ENCODE measurements at regions not wholly inside any gene's neighbourhood (a gene's known extent, or its start where the extent isn't known, plus 50 kb on each side); places are given as distances from the start of the nearest gene placed in this dataset.

- no peak overlapping the region for H3K4me3 ChIP-seq
- no peaks in the 10 kb centered on the region for H3K9me3 ChIP-seq
- 61 to 70% methylated on average over 4 of the region's 4 CpGs for WGBS, 2 donors
- H3K36me3 ChIP-seq = no peaks in the 10 kb centered on the region
- intact Hi-C loops (cut with DNase I) = no loop called here
- no peaks in the 10 kb centered on the region for H3K27me3 ChIP-seq
- no peak for DNase-seq
- no peak overlapping the region for H3K27ac ChIP-seq
- TF ChIP-seq EP300 (IDR thresholded peaks at IDR 0.05) (no peak), CTCF (IDR thresholded peaks at IDR 0.05) (peak in 3 of 4 experiments; percentile 7 to 18 (median 12)), POLR2AphosphoS5 (IDR thresholded peaks at IDR 0.05) (no peak), POLR2A (IDR thresholded peaks at IDR 0.05) (no peak)
- peaks cover 0 to 8% (median 0%) of the 10 kb centered on the region in 4 donors for H3K4me1 ChIP-seq
Observed at GRCh38 chr3:152183473-152183872, 85.3 kb upstream of the MBNL1 start.

GRCh38 chr3:152184971-152185686 lies 83.6 kb upstream of the MBNL1 start:
- TF ChIP-seq POLR2AphosphoS5 (IDR thresholded peaks at IDR 0.05) (no peak), CTCF (IDR thresholded peaks at IDR 0.05) (no peak), EP300 (IDR thresholded peaks at IDR 0.05) (no peak), POLR2A (IDR thresholded peaks at IDR 0.05) (no peak)
- H3K4me1 ChIP-seq = peaks cover 0 to 8% (median 0%) of the 10 kb centered on the region in 4 donors
- H3K27ac ChIP-seq = no peak overlapping the region
- intact Hi-C loops (cut with DNase I) = no loop called here
- WGBS, 2 donors = 97 to 98% methylated on average over 5 of the region's 5 CpGs
- H3K4me3 ChIP-seq = no peak overlapping the region
- H3K36me3 ChIP-seq = no peaks in the 10 kb centered on the region
- H3K27me3 ChIP-seq = no peaks in the 10 kb centered on the region
- no peak for DNase-seq
- H3K9me3 ChIP-seq = no peaks in the 10 kb centered on the region

- Histone ChIP-seq H3K4me1 (peaks cover 0 to 8% (median 0%) of the 10 kb centered on the region in 4 donors), H3K9me3 (no peaks in the 10 kb centered on the region), H3K27ac (no peak overlapping the region), H3K36me3 (no peaks in the 10 kb centered on the region), H3K4me3 (no peak overlapping the region), H3K27me3 (no peaks in the 10 kb centered on the region)
- TF ChIP-seq POLR2AphosphoS5 (IDR thresholded peaks at IDR 0.05) (no peak), EP300 (IDR thresholded peaks at IDR 0.05) (no peak), CTCF (IDR thresholded peaks at IDR 0.05) (no peak), POLR2A (IDR thresholded peaks at IDR 0.05) (no peak)
- intact Hi-C loops (cut with DNase I) = no loop called here
- 89 to 90% methylated on average over 6 of the region's 6 CpGs for WGBS, 2 donors
- no peak for DNase-seq
Observed at GRCh38 chr3:152185891-152186630, 82.7 kb upstream of the MBNL1 start.

- intact Hi-C loops (cut with DNase I) = loop anchor here (10.0 kb wide), 1 partner anchor 264 kb away; no protein-coding TSS in a partner anchor
- no peaks in the 10 kb centered on the region for H3K9me3 ChIP-seq
- no peaks in the 10 kb centered on the region for H3K36me3 ChIP-seq
- 59 to 80% methylated on average over 2 of the region's 2 CpGs for WGBS, 2 donors
- H3K4me3 ChIP-seq = no peak overlapping the region
- H3K4me1 ChIP-seq = peaks cover 0 to 8% (median 5%) of the 10 kb centered on the region in 4 donors
- DNase-seq = no peak
- TF ChIP-seq POLR2AphosphoS5 (IDR thresholded peaks at IDR 0.05) (no peak), POLR2A (IDR thresholded peaks at IDR 0.05) (no peak), EP300 (IDR thresholded peaks at IDR 0.05) (no peak), CTCF (IDR thresholded peaks at IDR 0.05) (no peak)
- H3K27ac ChIP-seq = no peak overlapping the region
- H3K27me3 ChIP-seq = no peaks in the 10 kb centered on the region
Observed at GRCh38 chr3:152190636-152191183, 78.0 kb upstream of the MBNL1 start.
